ENCODE measurements at regions not wholly inside any gene's neighbourhood (a gene's known extent, or its start where the extent isn't known, plus 50 kb on each side); places are given as distances from the start of the nearest gene placed in this dataset.

GRCh38 chr13:107563099-107563925 is 652.0 kb downstream of the LIG4 start:
- 60 to 64% methylated on average over 7 of the region's 7 CpGs for WGBS, 2 donors
- no peaks in the 10 kb centered on the region for H3K27me3 ChIP-seq
- no peak overlapping the region for H3K27ac ChIP-seq
- DNase-seq, result peak in 1 of 2 donors; percentile 6
- no peak overlapping the region for H3K4me3 ChIP-seq (replicated peaks in 1 of 3)
- H3K4me1 ChIP-seq, result no peaks in the 10 kb centered on the region
- H3K9me3 ChIP-seq, result no peaks in the 10 kb centered on the region
- intact Hi-C loops (cut with DNase I), result no loop called here
- no peaks in the 10 kb centered on the region for H3K36me3 ChIP-seq
- no peak for TF ChIP-seq POLR2A (IDR thresholded peaks at IDR 0.05)
- TF ChIP-seq CTCF (IDR thresholded peaks at IDR 0.05), result no peak

GRCh38 chr13:107562203-107562602 is 653.1 kb downstream of the LIG4 start:
- Histone ChIP-seq H3K36me3 (no peaks in the 10 kb centered on the region), H3K4me1 (no peaks in the 10 kb centered on the region), H3K27ac (no peak overlapping the region), H3K27me3 (no peaks in the 10 kb centered on the region), H3K4me3 (replicated peaks in 1 of 3) (no peak overlapping the region), H3K9me3 (no peaks in the 10 kb centered on the region)
- intact Hi-C loops (cut with DNase I), result no loop called here
- no peak for DNase-seq
- 63 to 65% methylated on average over 5 of the region's 5 CpGs for WGBS, 2 donors
- no peak for TF ChIP-seq POLR2A (IDR thresholded peaks at IDR 0.05)
- no peak for TF ChIP-seq CTCF (IDR thresholded peaks at IDR 0.05)

- Histone ChIP-seq H3K27me3 (no peaks in the 10 kb centered on the region), H3K27ac (no peak overlapping the region), H3K4me3 (replicated peaks in 1 of 3) (no peak overlapping the region), H3K9me3 (no peaks in the 10 kb centered on the region), H3K36me3 (no peaks in the 10 kb centered on the region), H3K4me1 (peaks cover 0 to 5% of the 10 kb centered on the region in 2 donors)
- 35 to 54% methylated on average over 5 of the region's 5 CpGs for WGBS, 2 donors
- DNase-seq, result peak; percentile 10 to 27
- TF ChIP-seq POLR2A (IDR thresholded peaks at IDR 0.05), result no peak
- TF ChIP-seq CTCF (IDR thresholded peaks at IDR 0.05), result no peak
- intact Hi-C loops (cut with DNase I), result no loop called here
Measured at GRCh38 chr13:107554460-107554859, 660.9 kb downstream of the LIG4 start.

GRCh38 chr13:107553838-107554237 is 661.5 kb downstream of the LIG4 start:
- Histone ChIP-seq H3K9me3 (no peaks in the 10 kb centered on the region), H3K27me3 (no peaks in the 10 kb centered on the region), H3K4me1 (peaks cover 0 to 5% of the 10 kb centered on the region in 2 donors), H3K27ac (no peak overlapping the region), H3K4me3 (replicated peaks in 1 of 3) (no peak overlapping the region), H3K36me3 (no peaks in the 10 kb centered on the region)
- no peak for TF ChIP-seq CTCF (IDR thresholded peaks at IDR 0.05)
- no peak for TF ChIP-seq POLR2A (IDR thresholded peaks at IDR 0.05)
- intact Hi-C loops (cut with DNase I), result no loop called here
- WGBS, 2 donors, result 60 to 83% methylated on average over 5 to 7 of the region's 7 CpGs
- DNase-seq, result no peak

- DNase-seq, result no peak
- Histone ChIP-seq H3K27ac (no peak overlapping the region), H3K27me3 (no peaks in the 10 kb centered on the region), H3K9me3 (no peaks in the 10 kb centered on the region), H3K4me1 (peaks cover 0 to 5% of the 10 kb centered on the region in 2 donors), H3K36me3 (no peaks in the 10 kb centered on the region), H3K4me3 (replicated peaks in 1 of 3) (no peak overlapping the region)
- no peak for TF ChIP-seq CTCF (IDR thresholded peaks at IDR 0.05)
- no peak for TF ChIP-seq POLR2A (IDR thresholded peaks at IDR 0.05)
- intact Hi-C loops (cut with DNase I), result no loop called here
- WGBS, 2 donors, result 91 to 92% methylated on average over 2 of the region's 2 CpGs
Measured at GRCh38 chr13:107551521-107551920, 663.8 kb downstream of the LIG4 start.

Data from thyroid gland (tissue), 4 donors.